HepG2 (cell line): ENCODE measurements at regions not wholly inside any gene's neighbourhood (a gene's known extent, or its start where the extent isn't known, plus 50 kb on each side); places are given as distances from the start of the nearest gene placed in this dataset.
A peak's percentile ranks its signal among the peaks of the same experiment; 100 is the strongest.

Source experiments
- BORCS8-MEF2B ChIP-seq: sonication (generic); formaldehyde crosslinking; IDR thresholded peaks from 2 replicates; pipeline ENCODE4 v1.8.0; 2022; ENCODE audit warnings: mild to moderate bottlenecking, missing genetic modification reagents
- CEBPG ChIP-seq: IDR thresholded peaks from 2 replicates; pipeline ENCODE4 v1.6.1; 2016
- CHCHD3 ChIP-seq: sonication (generic); formaldehyde crosslinking; IDR thresholded peaks from 2 replicates; pipeline ENCODE4 v1.8.0; 2022; ENCODE audit warnings: mild to moderate bottlenecking, missing genetic modification reagents, moderate library complexity
- GZF1 ChIP-seq: sonication (generic); formaldehyde crosslinking; IDR thresholded peaks from 2 replicates; pipeline ENCODE4 v1.5.1; 2020; ENCODE audit warnings: mild to moderate bottlenecking, missing genetic modification reagents
- HNRNPLL ChIP-seq: fragments of 200-400 bp; formaldehyde crosslinking; IDR thresholded peaks from 2 replicates; pipeline ENCODE4 v1.6.1; 2017; ENCODE audit warnings: mild to moderate bottlenecking, low read depth, low read length; ENCODE audit not compliant: poor library complexity, severe bottlenecking
- KDM6A ChIP-seq: IDR thresholded peaks from 2 replicates; pipeline ENCODE4 v1.6.1; 2016; ENCODE audit warnings: low read depth
- KLF6 ChIP-seq: IDR thresholded peaks from 2 replicates; pipeline ENCODE4 v1.8.0; 2016; ENCODE audit warnings: missing biosample characterization, missing genetic modification reagents
- KMT2A ChIP-seq: sonication (generic); formaldehyde crosslinking; IDR thresholded peaks from 2 replicates; pipeline ENCODE4 v1.4.0; 2020; ENCODE audit warnings: missing genetic modification reagents
- MEIS1 ChIP-seq: sonication (generic); formaldehyde crosslinking; IDR thresholded peaks from 2 replicates; pipeline ENCODE4 v1.9.0; 2021; ENCODE audit warnings: mild to moderate bottlenecking, missing genetic modification reagents, moderate library complexity, borderline replicate concordance
- NRL ChIP-seq: sonication (generic); formaldehyde crosslinking; IDR thresholded peaks from 2 replicates; pipeline ENCODE4 v1.5.0; 2020; ENCODE audit warnings: missing genetic modification reagents, mild to moderate bottlenecking, moderate library complexity, borderline replicate concordance
- SOX5 ChIP-seq: IDR thresholded peaks from 2 replicates; pipeline ENCODE4 v1.6.1; 2016; ENCODE audit warnings: borderline replicate concordance
- SRSF9 ChIP-seq: fragments of 200-400 bp; formaldehyde crosslinking; IDR thresholded peaks from 2 replicates; pipeline ENCODE4 v1.6.1; 2018; ENCODE audit warnings: borderline replicate concordance, mild to moderate bottlenecking, low read depth, low read length; ENCODE audit not compliant: insufficient read depth, poor library complexity, severe bottlenecking
- TP53 ChIP-seq: sonication (generic); formaldehyde crosslinking; conservative IDR thresholded peaks from 2 replicates; pipeline ENCODE4 v1.4.0; 2020; ENCODE audit warnings: missing genetic modification reagents
- YY1 ChIP-seq: IDR thresholded peaks from 2 replicates; pipeline ENCODE4 v1.6.1; 2011; ENCODE audit warnings: low read length, low read depth, moderate library complexity, mild to moderate bottlenecking; ENCODE audit not compliant: insufficient read depth, insufficient replicate concordance
- ZBTB38 ChIP-seq: sonication (generic); formaldehyde crosslinking; IDR thresholded peaks from 2 replicates; pipeline ENCODE4 v1.5.1; 2020; ENCODE audit warnings: mild to moderate bottlenecking, missing genetic modification reagents
- ZIK1 ChIP-seq: sonication (generic); formaldehyde crosslinking; IDR thresholded peaks from 2 replicates; pipeline ENCODE4 v1.5.0; 2020; ENCODE audit warnings: mild to moderate bottlenecking, low read depth, missing genetic modification reagents, borderline replicate concordance
- ZNF124 ChIP-seq: sonication (generic); formaldehyde crosslinking; IDR thresholded peaks from 2 replicates; pipeline ENCODE4 v1.4.0; 2020; ENCODE audit warnings: missing genetic modification reagents
- ZNF710 ChIP-seq: sonication (generic); formaldehyde crosslinking; IDR thresholded peaks from 2 replicates; pipeline ENCODE4 v1.5.0; 2020; ENCODE audit warnings: mild to moderate bottlenecking, missing genetic modification reagents, borderline replicate concordance
- ZNF740 ChIP-seq: sonication (generic); formaldehyde crosslinking; IDR thresholded peaks from 2 replicates; pipeline ENCODE4 v1.4.0; 2020; ENCODE audit warnings: missing genetic modification reagents
- ZNF747 ChIP-seq: sonication (generic); formaldehyde crosslinking; IDR thresholded peaks from 2 replicates; pipeline ENCODE4 v1.8.1; 2023; ENCODE audit warnings: missing genetic modification reagents, mild to moderate bottlenecking, borderline replicate concordance
- ZNF766 ChIP-seq: sonication (generic); formaldehyde crosslinking; IDR thresholded peaks from 2 replicates; pipeline ENCODE4 v1.5.0; 2020; ENCODE audit warnings: missing genetic modification reagents, borderline replicate concordance
- ZNF788 ChIP-seq: sonication (generic); formaldehyde crosslinking; IDR thresholded peaks from 2 replicates; pipeline ENCODE4 v1.5.0; 2020; ENCODE audit warnings: mild to moderate bottlenecking, missing genetic modification reagents, borderline replicate concordance
- ZSCAN30 ChIP-seq: sonication (generic); formaldehyde crosslinking; IDR thresholded peaks from 2 replicates; pipeline ENCODE4 v1.5.0; 2020; ENCODE audit warnings: mild to moderate bottlenecking, missing genetic modification reagents
- TF ChIP-seq, protein P1 (sequence below): sonication (generic); formaldehyde crosslinking; IDR thresholded peaks from 2 replicates; pipeline ENCODE4 v1.4.0; 2020; ENCODE audit warnings: missing genetic modification reagents
- TF ChIP-seq, protein P2 (sequence below): sonication (generic); formaldehyde crosslinking; IDR thresholded peaks from 2 replicates; pipeline ENCODE4 v1.5.0; 2020; ENCODE audit warnings: missing genetic modification reagents

DNA sequence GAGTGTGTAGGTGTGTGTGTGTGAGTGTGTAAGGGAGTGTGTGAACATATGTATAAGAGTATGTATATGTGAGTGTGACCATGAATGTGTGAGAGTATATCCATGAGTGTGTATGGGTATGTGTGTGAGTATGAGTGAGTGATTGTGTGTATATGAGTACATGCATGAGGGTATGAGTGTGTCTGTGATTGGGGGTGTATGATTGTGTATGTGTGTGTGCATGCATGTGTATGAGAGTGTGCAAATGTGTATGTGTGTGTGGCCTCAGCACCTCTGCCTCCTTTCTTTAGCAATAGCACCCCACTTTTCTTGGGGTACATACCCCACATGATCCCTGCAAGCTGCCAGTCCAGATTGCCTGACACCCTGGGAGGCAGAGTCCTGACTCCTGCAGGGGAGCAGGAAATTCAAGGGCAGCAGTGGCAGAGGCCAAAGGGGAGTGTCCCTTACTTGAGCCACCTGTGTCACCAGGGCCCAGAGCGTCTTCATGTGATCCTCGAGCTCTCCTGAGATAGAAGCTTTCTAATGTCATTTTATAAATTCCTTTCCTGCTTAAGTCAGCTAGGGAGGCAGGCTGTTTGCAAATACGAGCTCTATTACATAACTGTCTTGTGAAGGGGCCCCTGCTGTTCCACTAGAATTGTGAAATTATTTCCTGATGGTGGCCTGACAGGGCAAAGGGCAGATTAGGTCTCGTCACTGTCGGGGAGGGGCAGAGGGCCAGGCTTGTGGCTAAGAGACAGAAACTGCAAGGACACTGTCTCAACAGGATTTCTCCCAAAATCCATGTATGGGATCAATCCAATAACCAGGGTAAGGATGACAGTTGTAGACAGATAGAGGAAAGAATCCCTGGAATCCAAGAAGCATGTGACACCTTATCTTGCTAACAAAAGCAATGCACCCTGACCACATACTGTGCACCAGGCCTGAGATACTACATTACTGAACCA, 389.1 kb downstream of the GADD45G start (continued):
- TF ChIP-seq, protein P1, sequence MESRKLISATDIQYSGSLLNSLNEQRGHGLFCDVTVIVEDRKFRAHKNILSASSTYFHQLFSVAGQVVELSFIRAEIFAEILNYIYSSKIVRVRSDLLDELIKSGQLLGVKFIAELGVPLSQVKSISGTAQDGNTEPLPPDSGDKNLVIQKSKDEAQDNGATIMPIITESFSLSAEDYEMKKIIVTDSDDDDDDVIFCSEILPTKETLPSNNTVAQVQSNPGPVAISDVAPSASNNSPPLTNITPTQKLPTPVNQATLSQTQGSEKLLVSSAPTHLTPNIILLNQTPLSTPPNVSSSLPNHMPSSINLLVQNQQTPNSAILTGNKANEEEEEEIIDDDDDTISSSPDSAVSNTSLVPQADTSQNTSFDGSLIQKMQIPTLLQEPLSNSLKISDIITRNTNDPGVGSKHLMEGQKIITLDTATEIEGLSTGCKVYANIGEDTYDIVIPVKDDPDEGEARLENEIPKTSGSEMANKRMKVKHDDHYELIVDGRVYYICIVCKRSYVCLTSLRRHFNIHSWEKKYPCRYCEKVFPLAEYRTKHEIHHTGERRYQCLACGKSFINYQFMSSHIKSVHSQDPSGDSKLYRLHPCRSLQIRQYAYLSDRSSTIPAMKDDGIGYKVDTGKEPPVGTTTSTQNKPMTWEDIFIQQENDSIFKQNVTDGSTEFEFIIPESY (CRISPR knock-in tag), result no peak
- TF ChIP-seq CEBPG (CRISPR knock-in tag) (peak; percentile 87), CHCHD3 (CRISPR knock-in tag) (0 out of 2 replicates have a peak, but pooled peaks have one; percentile 26), ZNF124 (CRISPR knock-in tag) (no peak), MEIS1 (CRISPR knock-in tag) (peak; percentile 71; the same call in 1 of the 2 replicates), GZF1 (CRISPR knock-in tag) (no peak), SRSF9 (no peak), ZNF740 (CRISPR knock-in tag) (no peak), ZSCAN30 (CRISPR knock-in tag) (no peak), ZNF710 (no peak), NRL (no peak), YY1 (no peak), KDM6A (CRISPR knock-in tag) (peak; percentile 74), HNRNPLL (no peak), SOX5 (CRISPR knock-in tag) (peak; percentile 58; the same call in 1 of the 2 replicates), ZNF788 (CRISPR knock-in tag) (peak; percentile 36; the same call in 1 of the 2 replicates), KMT2A (CRISPR knock-in tag) (no peak), ZNF747 (CRISPR knock-in tag) (no peak), TP53 (CRISPR knock-in tag) (no peak), ZIK1 (CRISPR knock-in tag) (no peak), BORCS8-MEF2B (CRISPR knock-in tag) (no peak), ZBTB38 (no peak), KLF6 (CRISPR knock-in tag) (0 out of 2 replicates have a peak, but pooled peaks have one; percentile 52), ZNF766 (CRISPR knock-in tag) (no peak)
- TF ChIP-seq, protein P2, sequence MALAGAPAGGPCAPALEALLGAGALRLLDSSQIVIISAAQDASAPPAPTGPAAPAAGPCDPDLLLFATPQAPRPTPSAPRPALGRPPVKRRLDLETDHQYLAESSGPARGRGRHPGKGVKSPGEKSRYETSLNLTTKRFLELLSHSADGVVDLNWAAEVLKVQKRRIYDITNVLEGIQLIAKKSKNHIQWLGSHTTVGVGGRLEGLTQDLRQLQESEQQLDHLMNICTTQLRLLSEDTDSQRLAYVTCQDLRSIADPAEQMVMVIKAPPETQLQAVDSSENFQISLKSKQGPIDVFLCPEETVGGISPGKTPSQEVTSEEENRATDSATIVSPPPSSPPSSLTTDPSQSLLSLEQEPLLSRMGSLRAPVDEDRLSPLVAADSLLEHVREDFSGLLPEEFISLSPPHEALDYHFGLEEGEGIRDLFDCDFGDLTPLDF (CRISPR knock-in tag), result no peak
